ENCODE measurements at regions not wholly inside any gene's neighbourhood (a gene's known extent, or its start where the extent isn't known, plus 50 kb on each side); places are given as distances from the start of the nearest gene placed in this dataset.

GRCh38 chr9:706606-707459 lies 134.7 kb upstream of the DMRT1 start:
- no peak overlapping the region for H3K14ac ChIP-seq (ENCODE audit: insufficient read length)
- H4K20me1 ChIP-seq (replicated peaks in 1 of 2; ENCODE audit: control insufficient read depth in 1 of 2, insufficient read depth in 2 of 2, low read length in 2 of 2), result no peaks in the 10 kb centered on the region
- H3K79me1 ChIP-seq (ENCODE audit: low read depth, low read length), result no peaks in the 10 kb centered on the region
- no peak overlapping the region for H2BK5ac ChIP-seq (ENCODE audit: low read depth, low read length)
- H2BK120ac ChIP-seq (replicated peaks; ENCODE audit: low read depth, low read length), result no peak overlapping the region
- peak overlapping the region; percentile 68 to 81 for H3K4me2 ChIP-seq (ENCODE audit: insufficient read depth in 1 of 2, low read depth in 2 of 2, low read length in 2 of 2)
- H4K5ac ChIP-seq (ENCODE audit: insufficient read length, low read depth, low read length), result no peak overlapping the region
- H4K8ac ChIP-seq (ENCODE audit: extremely low read depth, insufficient read depth, low read length), result peak overlapping the region; percentile 85; the same call in 1 of the 2 replicates
- H4K91ac ChIP-seq (replicated peaks; ENCODE audit: insufficient read length, low read length), result peak overlapping the region; percentile 15
- TF ChIP-seq SUZ12 (IDR thresholded peaks at IDR 0.05; ENCODE audit: low read length) (no peak), MAX (IDR thresholded peaks at IDR 0.05) (peak; percentile 81; the same call in 1 of the 2 replicates), KDM4A (IDR thresholded peaks at IDR 0.05; ENCODE audit: low read depth, low read length, severe bottlenecking) (peak; percentile 43), SP4 (IDR thresholded peaks at IDR 0.05; ENCODE audit: low read length) (no peak), E2F6 (IDR thresholded peaks at IDR 0.05) (peak; percentile 56)
- TF ChIP-seq, protein P1, sequence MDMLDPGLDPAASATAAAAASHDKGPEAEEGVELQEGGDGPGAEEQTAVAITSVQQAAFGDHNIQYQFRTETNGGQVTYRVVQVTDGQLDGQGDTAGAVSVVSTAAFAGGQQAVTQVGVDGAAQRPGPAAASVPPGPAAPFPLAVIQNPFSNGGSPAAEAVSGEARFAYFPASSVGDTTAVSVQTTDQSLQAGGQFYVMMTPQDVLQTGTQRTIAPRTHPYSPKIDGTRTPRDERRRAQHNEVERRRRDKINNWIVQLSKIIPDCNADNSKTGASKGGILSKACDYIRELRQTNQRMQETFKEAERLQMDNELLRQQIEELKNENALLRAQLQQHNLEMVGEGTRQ (IDR thresholded peaks at IDR 0.05; ENCODE audit: low read length), result no peak
- peak overlapping the region in 3 of 4 experiments; percentile 6 to 63 (median 29); a peak in 4 of 7 replicates for H3K9ac ChIP-seq (replicated peaks in 1 of 4; ENCODE audit: extremely low read depth in 1 of 4, low read depth in 3 of 4, low read length in 3 of 4)
- no peak overlapping the region for H2BK15ac ChIP-seq (ENCODE audit: low read length)
- CTCF ChIA-PET (ENCODE audit: partially characterized antibody), result interaction anchor here (0.7 to 1.9 kb wide), 7 partner anchors 9 to 96 kb away, joined by 3 to 8 read pairs (median 3); no protein-coding TSS in a partner anchor
- H3K23ac ChIP-seq (ENCODE audit: insufficient read length), result no peak overlapping the region
- no peak overlapping the region for H2BK20ac ChIP-seq (ENCODE audit: low read length)
- POLR2A ChIA-PET (ENCODE audit: partially characterized antibody), result interaction anchor here (0.6 to 1.4 kb wide), 3 partner anchors 10 to 77 kb away, joined by 3 to 6 read pairs (median 4); no protein-coding TSS in a partner anchor
- H3K4me1 ChIP-seq (replicated peaks in 1 of 4; ENCODE audit: control insufficient read depth in 3 of 4, insufficient read depth in 4 of 4, low read length in 3 of 4), result peaks cover 0 to 9% (median 4%) of the 10 kb centered on the region in 4 experiments
- no peak overlapping the region for H3K56ac ChIP-seq (replicated peaks; ENCODE audit: insufficient read length, low read depth, low read length)
- FAIRE-seq (no peak), DNase-seq (ENCODE audit: low read depth in 1 of 2, low spot score in 2 of 2) (peak in 1 of 2 experiments; percentile 66)
- 18% methylated on average over 34 of the region's 51 CpGs; no CpG with 5 or more reads in 1 of the 2 experiments for WGBS, 2 experiments (ENCODE audit: extremely low coverage in 1 of 2, insufficient coverage in 1 of 2, insufficient read length in 1 of 2, insufficient replicate concordance in 2 of 2, low coverage in 1 of 2, low lambda C conversion rate in 2 of 2, missing lambda C conversion rate in 1 of 2)
- peaks cover 0 to 11% (median 5%) of the 10 kb centered on the region in 4 experiments; a peak in 5 of 8 replicates for H3K36me3 ChIP-seq (ENCODE audit: control insufficient read depth in 2 of 4, insufficient read depth in 4 of 4, low read length in 3 of 4)
- no peaks in the 10 kb centered on the region for H3K79me2 ChIP-seq (ENCODE audit: control insufficient read depth in 1 of 2, insufficient read depth in 2 of 2, low read length in 2 of 2)
- H2AFZ ChIP-seq (ENCODE audit: low read length), result 0 out of 2 replicates have a peak overlapping the region, but pooled peaks have one; percentile 48
- H2BK12ac ChIP-seq (ENCODE audit: low read depth, low read length), result peak overlapping the region; percentile 68; the same call in 1 of the 2 replicates
- peak overlapping the region; percentile 17 to 52 (median 44) for H3K4me3 ChIP-seq (ENCODE audit: extremely low read depth in 1 of 4, insufficient read depth in 2 of 4, low read depth in 3 of 4, low read length in 4 of 4)
- H3K23me2 ChIP-seq (ENCODE audit: low read depth, low read length), result peaks cover 2% of the 10 kb centered on the region; the same call in 1 of the 2 replicates
- H2AK5ac ChIP-seq (ENCODE audit: low read depth, low read length), result no peak overlapping the region
- H3K9me3 ChIP-seq (ENCODE audit: insufficient read depth in 2 of 2, low read depth in 1 of 2, low read length in 1 of 2), result no peaks in the 10 kb centered on the region
- H3K4ac ChIP-seq (replicated peaks; ENCODE audit: insufficient read length, low read depth, low read length), result peak overlapping the region; percentile 1
- H3K18ac ChIP-seq (ENCODE audit: extremely low read depth, low read length), result no peak overlapping the region
- no peak overlapping the region for H3K27ac ChIP-seq (ENCODE audit: low read depth, low read length)
- no peaks in the 10 kb centered on the region for H3K27me3 ChIP-seq (replicated peaks in 1 of 4; ENCODE audit: control insufficient read depth in 3 of 4, extremely low read depth in 1 of 4, insufficient read depth in 3 of 4, low read length in 3 of 4)

Data from H1 (cell line).